ENCODE measurements at regions not wholly inside any gene's neighbourhood (a gene's known extent, or its start where the extent isn't known, plus 50 kb on each side); places are given as distances from the start of the nearest gene placed in this dataset.

GRCh38 chr16:74117798-74118197 is 178.8 kb upstream of the PSMD7 start:
- TF ChIP-seq, protein P1, sequence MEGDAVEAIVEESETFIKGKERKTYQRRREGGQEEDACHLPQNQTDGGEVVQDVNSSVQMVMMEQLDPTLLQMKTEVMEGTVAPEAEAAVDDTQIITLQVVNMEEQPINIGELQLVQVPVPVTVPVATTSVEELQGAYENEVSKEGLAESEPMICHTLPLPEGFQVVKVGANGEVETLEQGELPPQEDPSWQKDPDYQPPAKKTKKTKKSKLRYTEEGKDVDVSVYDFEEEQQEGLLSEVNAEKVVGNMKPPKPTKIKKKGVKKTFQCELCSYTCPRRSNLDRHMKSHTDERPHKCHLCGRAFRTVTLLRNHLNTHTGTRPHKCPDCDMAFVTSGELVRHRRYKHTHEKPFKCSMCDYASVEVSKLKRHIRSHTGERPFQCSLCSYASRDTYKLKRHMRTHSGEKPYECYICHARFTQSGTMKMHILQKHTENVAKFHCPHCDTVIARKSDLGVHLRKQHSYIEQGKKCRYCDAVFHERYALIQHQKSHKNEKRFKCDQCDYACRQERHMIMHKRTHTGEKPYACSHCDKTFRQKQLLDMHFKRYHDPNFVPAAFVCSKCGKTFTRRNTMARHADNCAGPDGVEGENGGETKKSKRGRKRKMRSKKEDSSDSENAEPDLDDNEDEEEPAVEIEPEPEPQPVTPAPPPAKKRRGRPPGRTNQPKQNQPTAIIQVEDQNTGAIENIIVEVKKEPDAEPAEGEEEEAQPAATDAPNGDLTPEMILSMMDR (conservative IDR thresholded peaks at IDR 0.05; ENCODE audit: low read length), result no peak
- no peak for TF ChIP-seq EZH2phosphoT487 (IDR thresholded peaks at IDR 0.05; ENCODE audit: borderline replicate concordance, low read depth, low read length)

Data from OCI-LY7 (cell line).